Keratinocyte (primary cell): ENCODE measurements at regions not wholly inside any gene's neighbourhood (a gene's known extent, or its start where the extent isn't known, plus 50 kb on each side); places are given as distances from the start of the nearest gene placed in this dataset.

Experiments used
- DNase-seq: peaks from one replicate; pipeline ENCODE4 v3.0.0-alpha.2; 2011; ENCODE audit warnings: low read depth, missing footprints, low spot score
- FAIRE-seq: peaks from 2 replicates; lab custom pipeline; 2011; peaks lifted over from hg19 to GRCh38; lab: Jason Lieb, UNC
- H2AFZ ChIP-seq: 2 replicates; pipeline ENCODE4 v1.6.0; 2012; ENCODE audit warnings: low read length, control low read depth, inconsistent platforms; ENCODE audit not compliant: control insufficient read depth
- H3K27ac ChIP-seq: 2 replicates; pipeline ENCODE4 v1.5.1; 2011; ENCODE audit warnings: low read length; ENCODE audit not compliant: control insufficient read depth, insufficient read depth
- H3K27me3 ChIP-seq: 3 replicates; pipeline ENCODE4 v1.6.0; 2011; ENCODE audit warnings: low read length; ENCODE audit not compliant: control insufficient read depth, insufficient read depth; ENCODE audit errors: extremely low read depth
- H3K36me3 ChIP-seq, 2 experiments: 2 replicates in 1 of 2; 3 replicates in 1 of 2; pipeline ENCODE4 v1.5.1; 2011; ENCODE audit warnings: low read length in 2 of 2, mild to moderate bottlenecking in 1 of 2; ENCODE audit not compliant: control insufficient read depth in 2 of 2, insufficient read depth in 2 of 2; ENCODE audit errors: extremely low read depth in 1 of 2
- H3K4me1 ChIP-seq: 3 replicates; pipeline ENCODE4 v1.5.1; 2011; ENCODE audit warnings: low read length; ENCODE audit not compliant: control insufficient read depth, insufficient read depth; ENCODE audit errors: extremely low read depth
- H3K4me2 ChIP-seq: 3 replicates; pipeline ENCODE4 v1.6.0; 2011; ENCODE audit warnings: low read depth, low read length; ENCODE audit not compliant: control insufficient read depth, insufficient read depth; ENCODE audit errors: extremely low read depth
- H3K4me3 ChIP-seq, 3 experiments: fragments of 200-600 bp in 1 of 3; sonication (generic) in 1 of 3; 2 replicates in 2 of 3; 3 replicates in 1 of 3; pipeline ENCODE4 v1.5.1; 2011 to 2016; ENCODE audit warnings: low read length in 3 of 3, mild to moderate bottlenecking in 3 of 3, control low read depth in 2 of 3, inconsistent platforms in 1 of 3, low read depth in 1 of 3, mixed read lengths in 1 of 3, mixed run types in 1 of 3, moderate library complexity in 1 of 3; ENCODE audit not compliant: control insufficient read depth in 2 of 3, insufficient read depth in 2 of 3; ENCODE audit errors: extremely low read depth in 1 of 3
- H3K79me2 ChIP-seq: 2 replicates; pipeline ENCODE4 v1.6.0; 2012; ENCODE audit warnings: low read length; ENCODE audit not compliant: control insufficient read depth, insufficient read depth
- H3K9ac ChIP-seq: 3 replicates; pipeline ENCODE4 v1.6.0; 2011; ENCODE audit warnings: low read length; ENCODE audit not compliant: control insufficient read depth, insufficient read depth; ENCODE audit errors: extremely low read depth
- H3K9me1 ChIP-seq: 3 replicates; pipeline ENCODE4 v1.6.0; 2011; ENCODE audit warnings: low read length; ENCODE audit not compliant: control insufficient read depth, insufficient read depth; ENCODE audit errors: extremely low read depth
- H3K9me3 ChIP-seq: 2 replicates; pipeline ENCODE4 v1.5.1; 2012; ENCODE audit warnings: low read depth, low read length; ENCODE audit not compliant: control insufficient read depth
- H4K20me1 ChIP-seq: 3 replicates; pipeline ENCODE4 v1.6.0; 2011; ENCODE audit warnings: low read length; ENCODE audit not compliant: control insufficient read depth, insufficient read depth; ENCODE audit errors: extremely low read depth
- CTCF ChIP-seq, 3 experiments: IDR thresholded peaks in 1 of 3; conservative IDR thresholded peaks in 1 of 3; optimal IDR thresholded peaks in 1 of 3; 2 replicates in 2 of 3; 3 replicates in 1 of 3; pipeline versions ENCODE3 to v1.5.1; 2011; ENCODE audit warnings: low read length in 3 of 3, mild to moderate bottlenecking in 3 of 3, moderate library complexity in 2 of 3, control low read depth in 1 of 3, inconsistent platforms in 1 of 3; ENCODE audit not compliant: insufficient read depth in 2 of 3; ENCODE audit errors: extremely low read depth in 1 of 3
- EZH2 ChIP-seq: IDR thresholded peaks from one replicate; pipeline ENCODE4 v1.6.1; 2012; ENCODE audit warnings: inconsistent platforms, mild to moderate bottlenecking, low read length, moderate library complexity
- dilution Hi-C: fragments of 300-500 bp; cut with MboI; formaldehyde crosslinking; loops from one replicate; pipeline ENCODE4 v1.7.0; 2020; ENCODE audit warnings: low sequenced_read_pairs; ENCODE audit not compliant: extremely low pct_ligation_motif_present

DNA sequence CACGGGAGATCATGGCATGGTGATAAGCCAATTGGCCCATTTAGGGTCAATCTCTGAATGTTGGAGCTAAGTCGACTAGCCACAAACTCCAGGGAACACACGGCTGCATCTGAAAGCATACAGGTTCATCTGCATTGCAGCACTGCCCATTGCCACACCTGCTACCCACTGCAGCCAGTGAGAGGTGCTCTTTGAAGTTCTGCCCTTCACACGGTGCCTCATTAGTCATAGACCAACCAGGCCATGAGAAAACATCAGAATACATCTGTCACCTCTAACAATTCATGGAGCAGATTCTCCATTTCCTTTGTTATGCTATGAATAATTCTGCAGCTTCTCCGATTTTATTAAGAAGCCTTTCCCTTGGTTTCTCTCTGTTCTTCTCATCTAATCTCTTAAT is 65.7 kb upstream of the FAM204A start:
- Histone ChIP-seq H3K36me3 (no peaks in the 10 kb centered on the region), H2AFZ (no peak overlapping the region), H3K9me1 (no peaks in the 10 kb centered on the region), H3K4me1 (no peaks in the 10 kb centered on the region), H3K4me2 (no peak overlapping the region), H3K9ac (no peak overlapping the region), H3K4me3 (no peak overlapping the region), H4K20me1 (no peaks in the 10 kb centered on the region), H3K9me3 (no peaks in the 10 kb centered on the region), H3K27ac (no peak overlapping the region), H3K79me2 (no peaks in the 10 kb centered on the region), H3K27me3 (peaks cover 31% of the 10 kb centered on the region)
- no peak for TF ChIP-seq CTCF (optimal IDR thresholded peaks at IDR 0.05 in 1 of 3, IDR thresholded peaks at IDR 0.05 in 1 of 3, conservative IDR thresholded peaks at IDR 0.05 in 1 of 3; ENCODE audit: extremely low read depth in 1 of 3, insufficient read depth in 2 of 3, low read length in 3 of 3)
- TF ChIP-seq EZH2, result no peak
- no peak for FAIRE-seq
- dilution Hi-C loops, result no loop called here
- no peak for DNase-seq

- peaks cover 31% of the 10 kb centered on the region for H3K27me3 ChIP-seq
- H3K4me2 ChIP-seq, result no peak overlapping the region
- no peaks in the 10 kb centered on the region for H3K36me3 ChIP-seq
- DNase-seq (no peak), FAIRE-seq (no peak)
- TF ChIP-seq EZH2, result no peak
- TF ChIP-seq CTCF (optimal IDR thresholded peaks at IDR 0.05 in 1 of 3, IDR thresholded peaks at IDR 0.05 in 1 of 3, conservative IDR thresholded peaks at IDR 0.05 in 1 of 3; ENCODE audit: extremely low read depth in 1 of 3, insufficient read depth in 2 of 3, low read length in 3 of 3), result no peak
- H3K9ac ChIP-seq, result no peak overlapping the region
- H3K79me2 ChIP-seq, result no peaks in the 10 kb centered on the region
- no peaks in the 10 kb centered on the region for H3K9me3 ChIP-seq
- H3K4me1 ChIP-seq, result no peaks in the 10 kb centered on the region
- no peak overlapping the region for H3K4me3 ChIP-seq
- dilution Hi-C loops, result no loop called here
- H3K9me1 ChIP-seq, result no peaks in the 10 kb centered on the region
- no peak overlapping the region for H3K27ac ChIP-seq
- H4K20me1 ChIP-seq, result no peaks in the 10 kb centered on the region
- no peak overlapping the region for H2AFZ ChIP-seq
Observed at GRCh38 chr10:118407026-118407425, 64.9 kb upstream of the FAM204A start.
